HG02840 (cell line): ENCODE measurements at regions not wholly inside any gene's neighbourhood (a gene's known extent, or its start where the extent isn't known, plus 50 kb on each side); places are given as distances from the start of the nearest gene placed in this dataset.

Experiments used
- ATAC-seq: cut with Tn5 transposase; IDR thresholded peaks from one replicate; pipeline ENCODE4 v1.9.1; 2021; ENCODE audit warnings: mild to moderate bottlenecking, moderate library complexity, moderate number of reproducible peaks; ENCODE audit not compliant: unreplicated experiment, low FRiP score

DNA sequence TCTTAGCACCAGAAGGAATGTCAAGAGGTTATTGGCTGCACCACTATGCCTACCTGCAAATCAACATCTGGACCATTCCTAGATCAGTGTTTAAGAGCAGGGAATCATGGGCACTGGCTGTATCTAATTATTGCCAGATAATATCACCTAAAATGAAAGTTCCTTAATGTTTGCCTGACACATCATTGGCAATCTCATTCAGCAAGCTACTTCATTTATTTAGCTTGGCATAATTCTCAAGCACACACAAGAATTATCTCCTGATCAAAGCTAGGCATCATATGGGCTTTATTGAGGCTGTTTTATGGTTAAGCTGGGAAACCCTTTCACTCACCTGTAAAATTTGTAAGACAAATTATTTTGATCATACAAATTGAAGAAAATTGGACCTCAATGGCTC lies 581.7 kb downstream of the INHBA start:
- ATAC-seq: no peak

DNA sequence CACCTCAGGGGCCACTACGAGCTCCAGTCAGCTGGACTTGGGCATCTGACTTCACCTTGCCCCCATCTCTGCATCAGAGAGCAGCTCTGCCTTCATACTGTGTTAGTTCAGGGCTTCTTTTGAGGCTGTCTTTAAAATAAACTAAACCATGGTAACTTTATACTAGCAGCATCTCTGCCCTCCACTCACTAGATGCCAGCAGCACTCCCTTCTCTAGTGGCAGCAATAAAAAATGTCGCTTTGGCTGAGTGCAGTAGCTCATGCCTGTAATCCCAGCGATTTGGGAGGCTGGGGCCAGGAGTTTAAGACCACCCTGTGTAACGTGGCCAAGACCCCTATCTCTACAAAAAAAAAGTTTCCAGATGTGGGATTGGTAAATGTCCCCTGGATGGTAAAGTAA lies 584.4 kb downstream of the INHBA start:
- no peak for ATAC-seq

DNA sequence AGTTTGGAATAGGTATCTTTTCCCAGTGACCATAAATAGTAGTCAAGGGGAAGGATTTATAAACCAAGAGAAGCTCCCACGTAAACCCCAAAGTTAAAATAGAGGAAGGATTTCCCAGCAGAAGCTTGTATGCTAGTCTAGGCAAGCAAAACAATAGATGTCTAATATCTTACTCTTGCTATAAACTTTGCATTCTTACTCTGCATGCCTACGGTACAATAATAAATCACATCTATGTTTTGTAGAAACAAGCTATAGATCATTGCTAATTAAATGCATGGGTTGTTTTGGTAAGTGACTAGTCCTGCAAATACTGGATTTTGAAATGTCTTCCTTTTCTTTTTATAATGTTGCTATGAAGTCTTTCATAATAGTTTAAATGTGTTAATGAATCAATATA lies 585.5 kb downstream of the INHBA start:
- ATAC-seq: no peak

DNA sequence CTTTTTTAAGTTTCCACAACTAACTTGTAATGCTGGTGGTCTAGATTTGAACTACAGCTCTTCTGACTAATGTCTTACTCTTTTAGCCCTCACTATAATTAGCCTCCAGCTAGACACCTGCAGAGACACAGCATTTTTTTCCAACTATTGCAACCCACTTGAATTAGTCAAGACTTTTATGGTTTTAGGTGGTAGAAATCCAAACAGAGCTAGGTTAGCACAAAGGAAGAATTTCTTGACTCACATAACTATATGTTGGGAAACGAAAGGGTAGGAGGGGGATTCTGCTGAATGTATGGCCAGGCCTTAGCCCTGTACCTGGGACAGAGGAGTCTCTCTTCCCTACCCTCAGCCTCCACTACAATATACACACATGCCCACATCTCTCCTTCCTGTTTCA lies 586.1 kb downstream of the INHBA start:
- no peak for ATAC-seq

DNA sequence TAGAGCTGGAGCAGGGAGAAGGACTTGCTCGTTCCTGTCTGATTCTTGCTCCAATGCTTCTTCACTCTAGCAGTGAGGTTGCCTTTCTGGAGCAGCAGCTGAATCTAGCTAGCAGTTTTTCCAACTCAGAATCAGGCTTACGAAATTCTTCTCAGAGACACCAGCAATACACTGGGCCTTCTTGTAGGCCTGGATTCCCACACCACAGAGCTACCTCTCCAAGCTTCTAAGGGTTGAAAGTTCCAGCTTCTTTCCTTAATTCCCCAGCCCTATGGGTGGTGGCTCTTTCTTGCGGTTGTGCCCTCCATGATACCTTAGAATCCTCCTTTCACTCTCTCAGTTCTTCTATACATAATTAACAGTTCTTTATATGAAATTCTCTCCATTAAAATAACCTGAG lies 586.6 kb downstream of the INHBA start:
- ATAC-seq: no peak

DNA sequence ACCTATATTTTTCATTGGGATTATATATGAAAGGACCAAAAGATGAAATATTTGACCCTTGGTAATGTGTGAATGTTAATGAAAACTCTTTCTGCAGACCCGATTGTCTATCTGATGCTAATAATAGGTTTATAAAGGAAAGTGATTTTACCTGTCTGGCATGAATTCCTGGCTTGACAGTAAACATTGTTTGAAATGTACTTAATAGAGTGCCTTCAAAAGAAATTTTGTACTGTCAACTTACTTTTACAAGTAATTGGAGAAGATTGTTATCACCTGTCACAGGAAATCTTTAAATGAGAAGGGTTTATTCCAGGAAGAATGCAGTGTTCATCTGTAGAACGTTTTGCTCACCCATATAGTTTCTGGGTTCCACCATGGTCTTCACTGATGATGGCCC lies 588.2 kb downstream of the INHBA start:
- ATAC-seq: no peak

DNA sequence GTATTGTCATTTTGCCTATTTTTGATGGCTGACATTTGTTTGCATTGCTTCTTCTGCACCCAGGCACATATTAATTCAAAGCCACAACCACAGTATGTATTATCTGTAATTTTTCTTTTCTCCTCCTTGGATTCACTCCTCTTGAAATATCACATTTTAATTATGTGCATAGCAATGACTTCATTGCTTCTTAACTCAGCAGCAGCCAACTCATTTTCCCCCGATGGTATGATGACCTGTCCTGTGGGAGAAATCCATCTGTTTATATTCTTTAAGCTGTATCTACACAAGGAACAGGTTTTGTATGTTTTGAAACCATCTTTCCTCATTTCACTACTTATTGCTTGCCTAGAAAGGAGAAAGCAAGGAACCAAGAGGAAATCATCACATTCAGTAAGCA lies 588.8 kb downstream of the INHBA start:
- no peak for ATAC-seq

DNA sequence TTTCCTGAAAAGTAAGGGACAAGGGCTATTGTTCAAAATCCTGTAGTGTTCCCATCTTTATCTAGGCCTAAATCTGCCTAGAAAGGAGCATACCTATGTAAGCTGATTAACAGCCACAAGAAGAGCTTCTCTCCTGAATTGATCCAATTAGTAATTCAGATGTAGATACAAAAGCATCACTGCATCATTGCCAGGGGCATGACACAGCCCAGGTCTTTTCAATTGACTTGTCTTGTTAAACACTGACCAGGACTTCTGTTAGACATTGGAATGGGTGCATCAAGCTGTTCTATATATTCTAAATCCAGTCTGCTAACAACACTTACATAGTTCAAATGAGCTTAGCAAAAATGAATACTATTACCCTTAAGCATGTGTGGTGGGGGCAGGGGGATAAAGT lies 589.2 kb downstream of the INHBA start:
- ATAC-seq: no peak

DNA sequence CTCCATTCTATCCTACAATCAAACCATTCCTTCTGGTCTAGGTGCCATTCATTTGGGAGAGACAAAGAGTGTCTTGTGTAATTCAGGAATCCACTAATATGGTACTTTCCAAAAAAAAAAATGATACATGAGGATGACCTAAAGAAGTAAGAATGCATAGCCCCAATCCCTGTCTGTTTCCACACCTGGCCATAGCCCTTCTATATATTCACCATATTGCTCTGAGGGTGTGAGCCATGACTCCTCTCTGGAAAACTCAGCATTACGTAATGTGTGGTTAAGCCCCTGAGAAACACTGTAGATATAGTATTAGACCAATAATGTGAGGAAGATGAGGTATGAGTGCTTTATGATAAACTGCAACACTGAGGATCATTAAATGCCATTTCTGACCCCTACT lies 592.7 kb downstream of the INHBA start:
- no peak for ATAC-seq

DNA sequence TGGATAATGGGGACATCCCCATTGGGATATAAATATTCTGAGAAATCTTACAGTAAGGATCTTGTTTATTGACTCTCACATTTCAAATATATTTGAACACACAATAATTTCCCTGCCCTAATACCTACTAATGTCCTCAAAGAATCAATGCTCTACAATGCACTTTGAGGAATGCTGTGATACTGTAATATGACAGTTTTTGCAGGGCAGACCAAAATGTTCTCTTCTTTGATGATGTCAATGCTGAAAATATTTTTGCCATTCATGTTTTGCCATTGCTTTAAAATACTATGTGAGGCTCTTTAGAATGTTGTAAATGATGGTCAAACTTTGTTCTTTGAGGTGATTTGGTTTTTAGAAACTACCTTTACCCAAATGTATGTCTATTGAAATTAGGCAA lies 594.1 kb downstream of the INHBA start:
- ATAC-seq: no peak

DNA sequence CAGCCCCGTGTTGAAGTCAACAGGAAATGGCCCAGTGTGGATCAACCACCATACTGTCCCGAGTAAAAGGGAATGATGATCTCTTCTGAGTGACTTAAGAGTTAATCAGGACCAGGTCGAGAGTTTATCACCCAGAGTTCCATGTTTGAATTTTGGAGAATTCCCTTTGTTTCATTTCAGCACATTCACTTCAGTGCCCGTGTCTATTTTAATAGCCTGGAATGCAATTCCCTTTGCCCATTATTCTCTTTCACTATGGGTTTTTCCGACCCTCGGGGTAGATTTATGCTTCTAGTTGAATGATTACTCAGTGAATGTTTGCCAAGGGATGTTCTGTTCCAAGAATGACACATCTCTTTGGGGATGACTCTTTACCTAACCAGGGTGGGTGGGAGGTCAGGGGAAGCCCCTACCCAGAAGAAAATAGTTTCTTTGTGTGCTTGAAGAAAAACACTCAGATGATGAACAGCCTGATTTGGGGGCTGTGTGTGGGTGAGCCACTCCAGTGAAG lies 594.9 kb downstream of the INHBA start:
- ATAC-seq: no peak

DNA sequence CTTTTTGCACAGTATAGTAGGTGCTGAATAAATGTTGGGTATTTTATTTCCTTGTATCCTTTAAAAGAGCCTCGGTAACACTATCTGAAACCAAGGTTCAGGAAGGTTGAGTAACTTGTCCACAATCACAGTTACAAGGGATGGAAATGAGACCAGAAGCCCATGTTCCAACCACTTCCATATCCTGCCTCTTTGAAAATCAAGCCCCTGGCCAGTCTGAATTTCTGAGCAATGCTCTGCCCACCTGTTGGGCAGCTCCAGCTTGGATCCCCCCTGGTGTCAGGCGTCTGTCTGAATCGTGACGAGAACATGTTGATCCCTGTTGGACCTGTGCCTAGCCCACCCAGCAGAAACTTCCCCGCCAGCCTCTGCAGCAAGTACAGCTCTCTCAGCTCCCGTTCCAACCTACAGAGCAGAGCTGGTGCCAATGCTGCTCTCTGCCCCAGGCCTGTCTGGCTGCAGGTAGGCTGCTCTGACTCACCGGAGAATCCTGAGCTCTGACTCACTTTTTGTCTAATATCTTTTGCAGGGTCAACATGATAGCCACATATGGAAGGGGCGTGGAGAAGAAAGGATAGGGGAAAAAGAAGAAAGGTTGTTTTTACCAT lies 595.5 kb downstream of the INHBA start:
- no peak for ATAC-seq

DNA sequence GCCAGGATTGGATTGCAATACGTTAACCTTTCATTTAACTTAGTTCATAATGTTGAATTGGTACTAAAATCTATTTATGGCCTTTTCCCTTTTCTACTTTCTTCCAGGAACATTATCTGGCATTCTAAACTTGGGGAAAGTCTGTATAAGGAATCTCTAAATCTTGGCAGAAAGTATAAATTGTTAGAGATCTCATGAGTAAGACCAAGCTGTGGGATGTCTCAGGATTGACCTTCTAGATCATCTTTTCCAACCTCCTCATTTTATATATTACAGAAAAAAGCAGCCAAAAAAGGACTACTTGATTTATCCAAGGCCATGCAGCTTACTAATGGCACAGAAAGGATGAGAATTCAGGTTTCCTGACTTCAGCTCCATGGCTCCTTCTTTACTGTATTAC lies 598.3 kb downstream of the INHBA start:
- no peak for ATAC-seq

DNA sequence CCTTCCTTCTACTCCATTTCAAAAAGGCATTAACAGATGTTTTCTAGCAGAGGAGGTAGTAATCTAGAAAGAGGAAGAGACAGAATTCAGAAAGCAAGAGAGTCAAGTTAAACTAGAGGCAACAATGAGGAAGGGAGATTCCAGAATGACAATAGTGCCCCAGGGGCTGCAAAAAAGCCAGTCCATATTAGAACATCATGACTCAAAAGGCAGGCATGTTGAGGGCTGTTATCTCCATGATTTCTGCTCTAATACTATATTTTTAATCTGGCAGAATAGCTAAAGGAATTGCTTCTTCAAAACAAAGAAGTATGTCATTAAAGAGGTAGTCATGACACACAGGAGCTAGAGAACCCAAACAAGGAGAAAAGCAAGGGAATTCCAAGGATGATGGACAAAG lies 599.6 kb downstream of the INHBA start:
- peak; percentile 54 for ATAC-seq

DNA sequence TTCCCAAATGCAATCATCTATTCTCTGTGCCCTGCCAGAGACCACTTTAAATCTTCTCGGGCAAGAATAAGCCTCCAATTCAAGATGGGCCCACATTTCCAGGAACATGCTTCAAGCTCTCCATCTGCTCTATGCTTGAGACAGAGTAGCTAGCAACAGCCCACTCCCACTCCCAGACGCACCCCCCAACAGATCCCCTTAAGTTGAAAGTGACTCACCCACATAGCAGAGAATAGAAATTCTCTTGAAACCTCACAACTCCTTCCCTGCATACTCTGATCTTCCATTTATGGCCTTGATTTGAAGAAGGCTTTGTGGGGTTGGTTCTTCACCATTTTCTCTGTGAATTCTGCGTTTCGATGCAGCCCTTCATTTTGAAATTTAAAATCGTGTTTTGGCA lies 604.0 kb downstream of the INHBA start:
- ATAC-seq: no peak

DNA sequence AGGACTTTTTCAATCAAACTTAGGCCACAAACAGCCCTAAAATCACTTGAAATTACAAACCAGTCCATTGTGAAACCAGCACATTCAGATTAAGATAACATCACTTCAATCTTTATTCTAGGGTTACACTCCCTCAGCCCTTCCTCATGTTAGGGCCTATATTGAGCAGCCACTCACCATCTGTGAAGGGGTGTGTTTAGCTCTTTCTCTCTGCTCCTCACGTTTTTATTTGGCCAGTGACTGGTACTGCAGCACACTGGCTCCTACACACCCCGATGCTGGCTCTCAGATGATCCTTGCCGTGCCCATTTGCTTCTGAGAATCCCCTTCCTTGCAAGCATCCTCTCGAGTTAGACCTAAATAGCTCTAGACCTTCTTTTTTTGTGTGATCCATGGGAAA lies 604.5 kb downstream of the INHBA start:
- ATAC-seq: no peak

DNA sequence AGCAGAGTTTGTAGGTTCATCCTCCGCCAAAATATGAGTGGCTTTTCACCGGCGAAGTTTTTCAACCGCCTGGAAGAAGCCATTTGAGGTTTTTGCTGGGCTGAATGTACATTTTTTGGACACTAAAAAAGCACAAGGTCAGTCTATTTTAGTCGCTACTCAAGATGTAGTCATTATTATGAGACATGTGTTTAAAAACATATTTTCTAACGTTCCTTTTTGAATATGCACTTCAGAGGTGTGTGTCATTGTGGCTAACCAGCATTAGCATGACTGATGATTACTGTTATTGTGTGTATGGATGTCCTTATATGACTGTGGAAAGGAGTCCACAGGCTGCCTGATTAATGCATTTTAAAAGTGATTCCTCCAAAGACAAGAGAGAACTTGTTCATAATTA lies 605.4 kb downstream of the INHBA start:
- ATAC-seq: no peak

DNA sequence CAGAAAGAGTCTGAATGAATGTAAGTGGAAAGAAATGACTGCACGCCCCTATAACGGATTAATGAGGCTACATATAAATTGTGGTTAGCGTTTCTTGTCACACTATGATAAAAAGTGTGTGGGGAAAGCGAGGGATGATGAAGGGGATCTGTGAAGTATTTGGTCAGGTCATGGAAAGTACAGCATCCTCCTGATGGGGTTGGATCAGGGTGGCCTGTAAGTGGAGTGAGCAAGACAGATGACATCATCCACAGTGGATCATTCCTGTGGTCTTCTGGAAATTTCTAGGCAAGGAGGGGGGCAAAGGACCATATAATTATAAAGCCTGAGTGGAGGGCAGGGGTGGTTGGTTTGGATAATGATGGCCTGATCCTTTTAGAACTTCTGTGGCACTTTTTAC lies 606.0 kb downstream of the INHBA start:
- no peak for ATAC-seq

DNA sequence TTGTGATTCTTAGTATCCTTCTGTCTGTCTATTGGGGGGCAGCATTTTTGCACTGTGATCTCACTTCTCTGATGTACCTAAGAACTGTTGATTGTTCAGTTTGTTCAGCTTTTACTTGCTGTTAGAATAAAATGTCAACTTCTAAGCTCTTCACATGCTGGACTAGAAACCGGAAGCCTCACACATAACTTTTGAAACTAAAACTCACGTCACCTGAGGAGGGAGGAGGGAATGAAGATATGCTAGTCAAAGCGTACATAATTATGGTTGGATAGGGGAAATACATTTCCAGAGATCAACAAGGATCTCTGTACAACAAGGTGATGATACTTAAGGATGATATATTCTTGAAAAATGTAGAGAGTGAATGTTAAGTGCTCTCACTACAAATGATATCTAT lies 609.7 kb downstream of the INHBA start:
- ATAC-seq: no peak

DNA sequence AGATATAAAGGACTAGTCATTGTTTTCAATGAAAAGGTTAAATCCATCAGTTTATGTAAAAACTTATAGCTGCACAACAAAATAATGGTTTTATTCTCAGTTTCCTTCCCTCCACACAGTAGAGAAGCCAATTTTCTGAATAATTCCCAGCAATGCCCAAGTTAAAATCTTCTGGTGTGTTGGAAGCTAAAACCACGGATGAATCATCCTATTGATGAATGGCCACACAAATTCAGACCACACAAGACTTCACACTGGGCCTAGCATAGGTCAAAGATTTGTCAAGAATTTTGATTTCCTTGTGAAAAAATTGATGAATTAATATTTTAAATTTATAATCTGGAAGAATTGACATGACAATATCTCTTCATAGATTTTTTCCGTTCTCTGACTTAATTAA lies 617.6 kb downstream of the INHBA start:
- ATAC-seq: no peak

DNA sequence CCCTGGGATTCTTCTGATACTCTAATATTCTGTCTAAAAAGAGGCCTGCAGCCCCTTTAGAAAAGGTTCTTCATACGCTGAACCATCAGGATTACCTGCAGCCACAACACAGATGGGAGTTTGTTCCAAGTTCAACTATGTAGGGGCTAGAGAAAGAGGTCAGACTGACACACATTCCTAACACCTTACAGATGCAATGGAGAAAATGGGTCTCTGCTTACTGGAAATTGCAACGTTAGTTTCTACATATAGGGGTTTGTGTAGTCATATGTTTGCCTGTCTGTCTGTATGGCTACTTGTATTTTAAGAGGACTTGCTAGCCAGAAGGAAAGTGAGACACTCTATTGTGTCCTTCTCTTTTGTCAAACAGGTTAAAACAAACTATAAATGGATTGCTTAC lies 618.5 kb downstream of the INHBA start:
- no peak for ATAC-seq

DNA sequence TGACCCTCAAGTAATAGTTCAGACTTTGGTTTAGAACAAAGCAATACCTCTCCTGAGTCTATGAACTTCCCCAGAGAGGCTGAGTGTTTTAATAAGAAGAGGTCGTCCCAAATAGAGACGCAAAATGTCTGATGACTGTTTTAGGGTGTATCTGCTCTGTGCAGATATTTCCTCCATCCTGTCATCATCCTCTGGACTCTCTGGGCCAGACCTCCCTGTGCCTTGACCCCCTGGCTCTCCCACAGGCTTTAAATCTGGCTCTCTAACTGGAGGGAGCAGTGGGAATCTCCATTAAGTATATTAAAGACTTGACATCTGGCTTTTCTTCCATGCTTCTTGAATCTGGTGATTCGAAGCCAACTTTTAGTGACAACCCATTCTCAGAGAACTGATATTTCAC lies 633.3 kb downstream of the INHBA start:
- no peak for ATAC-seq

DNA sequence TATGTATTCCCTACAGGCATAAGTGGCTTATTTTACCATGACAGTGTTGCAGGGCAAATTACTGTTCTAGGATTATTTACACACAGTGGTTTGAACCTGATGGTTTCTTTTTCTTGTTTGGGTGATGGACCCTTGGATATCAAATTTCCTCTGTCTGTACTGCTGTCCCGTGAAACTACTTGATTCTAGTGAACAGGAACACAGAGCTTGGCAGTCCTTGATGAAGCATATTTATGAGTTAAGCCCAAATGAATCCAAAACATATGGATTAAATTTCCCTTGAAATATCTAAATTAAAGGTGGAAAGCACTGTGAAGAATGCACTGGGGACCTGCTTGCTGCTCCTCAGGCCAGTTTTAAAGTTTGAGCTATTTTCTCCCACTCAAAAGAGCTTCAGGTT lies 635.3 kb downstream of the INHBA start:
- no peak for ATAC-seq
